Right forelimb (tissue), 1 donor: ENCODE measurements at regions not wholly inside any gene's neighbourhood (a gene's known extent, or its start where the extent isn't known, plus 50 kb on each side); places are given as distances from the start of the nearest gene placed in this dataset.
"Not testable (repeated sequence)": the region's sequence is repeated elsewhere in the genome, so short reads cannot be mapped to it uniquely, and the experiment has no call there.

Source experiments
- DNase-seq: peaks from one replicate; pipeline ENCODE4 v3.0.0-alpha.2; 2018

- DNase-seq, result no peak
These were observed 531.2 kb downstream of the PIK3C3 start for GRCh38 chr18:42486271-42486670.

- no peak for DNase-seq
These were observed 553.8 kb downstream of the PIK3C3 start for GRCh38 chr18:42508683-42509296.

GRCh38 chr18:42509750-42510415, 554.8 kb downstream of the PIK3C3 start:
- no peak for DNase-seq

GRCh38 chr18:42510540-42510939, 555.5 kb downstream of the PIK3C3 start:
- no peak for DNase-seq

GRCh38 chr18:42513441-42513840, 558.4 kb downstream of the PIK3C3 start:
- DNase-seq, result no peak

- DNase-seq, result no peak
These were observed 559.5 kb downstream of the PIK3C3 start for GRCh38 chr18:42514512-42514911.

GRCh38 chr18:42517896-42518295, 562.9 kb downstream of the PIK3C3 start:
- DNase-seq, result no peak

GRCh38 chr18:42518331-42518730, 563.3 kb downstream of the PIK3C3 start:
- not testable (repeated sequence) for DNase-seq

- DNase-seq, result no peak
These were observed 565.1 kb downstream of the PIK3C3 start for GRCh38 chr18:42520138-42520537.

- DNase-seq, result no peak
These were observed 570.9 kb downstream of the PIK3C3 start for GRCh38 chr18:42525905-42526304.

GRCh38 chr18:42527766-42528165, 572.7 kb downstream of the PIK3C3 start:
- no peak for DNase-seq

GRCh38 chr18:42530276-42530675, 575.2 kb downstream of the PIK3C3 start:
- DNase-seq, result no peak

- no peak for DNase-seq
These were observed 577.1 kb downstream of the PIK3C3 start for GRCh38 chr18:42532119-42532518.

- DNase-seq, result no peak
These were observed 578.1 kb downstream of the PIK3C3 start for GRCh38 chr18:42533009-42533575.

- DNase-seq, result no peak
These were observed 578.6 kb downstream of the PIK3C3 start for GRCh38 chr18:42533616-42534015.

GRCh38 chr18:42534313-42534712, 579.3 kb downstream of the PIK3C3 start:
- no peak for DNase-seq

- no peak for DNase-seq
These were observed 579.0 kb downstream of the RIT2 start for GRCh38 chr18:42536442-42536841.

- no peak for DNase-seq
These were observed 578.2 kb downstream of the RIT2 start for GRCh38 chr18:42537291-42537690.

GRCh38 chr18:42544901-42545300, 570.6 kb downstream of the RIT2 start:
- DNase-seq, result no peak

GRCh38 chr18:42545825-42546224, 569.7 kb downstream of the RIT2 start:
- no peak for DNase-seq

GRCh38 chr18:42548493-42548892, 567.0 kb downstream of the RIT2 start:
- no peak for DNase-seq

GRCh38 chr18:42549596-42549995, 565.9 kb downstream of the RIT2 start:
- no peak for DNase-seq

- DNase-seq, result not testable (repeated sequence)
These were observed 562.9 kb downstream of the RIT2 start for GRCh38 chr18:42552559-42552958.

- DNase-seq, result no peak
These were observed 556.3 kb downstream of the RIT2 start for GRCh38 chr18:42559069-42559690.
